ENCODE measurements at regions not wholly inside any gene's neighbourhood (a gene's known extent, or its start where the extent isn't known, plus 50 kb on each side); places are given as distances from the start of the nearest gene placed in this dataset.

- Histone ChIP-seq H3K36me3 (ENCODE audit: insufficient read depth) (no peaks in the 10 kb centered on the region), H3K27ac (ENCODE audit: low read depth) (no peak overlapping the region), H3K4me1 (ENCODE audit: insufficient read depth) (no peaks in the 10 kb centered on the region), H3K4me3 (ENCODE audit: low read depth, low read length) (no peak overlapping the region)
- DNase-seq (ENCODE audit: extremely low spot score): no peak
- WGBS: 71% methylated on average over 5 of the region's 5 CpGs
Measured at GRCh38 chrX:4909348-4909747, 1195.9 kb upstream of the PRKX start.

GRCh38 chrX:4905576-4905975 is 1192.1 kb upstream of the PRKX start:
- Histone ChIP-seq H3K27ac (ENCODE audit: low read depth) (no peak overlapping the region), H3K4me3 (ENCODE audit: low read depth, low read length) (no peak overlapping the region), H3K4me1 (ENCODE audit: insufficient read depth) (no peaks in the 10 kb centered on the region), H3K36me3 (ENCODE audit: insufficient read depth) (no peaks in the 10 kb centered on the region)
- DNase-seq (ENCODE audit: extremely low spot score): no peak
- 92% methylated on average over 6 of the region's 6 CpGs for WGBS

- no peak for DNase-seq (ENCODE audit: extremely low spot score)
- no peaks in the 10 kb centered on the region for H3K36me3 ChIP-seq (ENCODE audit: insufficient read depth)
- WGBS: 33% methylated on average over 2 of the region's 2 CpGs
- H3K27ac ChIP-seq (ENCODE audit: low read depth): no peak overlapping the region
- H3K4me3 ChIP-seq (ENCODE audit: low read depth, low read length): no peak overlapping the region
- H3K4me1 ChIP-seq (ENCODE audit: insufficient read depth): no peaks in the 10 kb centered on the region
Measured at GRCh38 chrX:4881277-4881676, 1167.8 kb upstream of the PRKX start.

GRCh38 chrX:4878640-4879039 is 1165.2 kb upstream of the PRKX start:
- Histone ChIP-seq H3K27ac (ENCODE audit: low read depth) (no peak overlapping the region), H3K4me3 (ENCODE audit: low read depth, low read length) (no peak overlapping the region), H3K36me3 (ENCODE audit: insufficient read depth) (no peaks in the 10 kb centered on the region), H3K4me1 (ENCODE audit: insufficient read depth) (no peaks in the 10 kb centered on the region)
- no peak for DNase-seq (ENCODE audit: extremely low spot score)
- 84% methylated on average over 3 of the region's 3 CpGs for WGBS

GRCh38 chrX:4876268-4876667 is 1162.8 kb upstream of the PRKX start:
- DNase-seq (ENCODE audit: extremely low spot score): no peak
- Histone ChIP-seq H3K4me3 (ENCODE audit: low read depth, low read length) (no peak overlapping the region), H3K27ac (ENCODE audit: low read depth) (no peak overlapping the region), H3K36me3 (ENCODE audit: insufficient read depth) (no peaks in the 10 kb centered on the region), H3K4me1 (ENCODE audit: insufficient read depth) (no peaks in the 10 kb centered on the region)
- WGBS: 91% methylated on average over 3 of the region's 3 CpGs

GRCh38 chrX:4851534-4851933 is 1138.1 kb upstream of the PRKX start:
- DNase-seq (ENCODE audit: extremely low spot score): no peak
- Histone ChIP-seq H3K27ac (ENCODE audit: low read depth) (no peak overlapping the region), H3K4me1 (ENCODE audit: insufficient read depth) (no peaks in the 10 kb centered on the region), H3K36me3 (ENCODE audit: insufficient read depth) (no peaks in the 10 kb centered on the region), H3K4me3 (ENCODE audit: low read depth, low read length) (no peak overlapping the region)
- 94% methylated on average over 2 of the region's 2 CpGs for WGBS

GRCh38 chrX:4850312-4850711 is 1136.9 kb upstream of the PRKX start:
- no peak overlapping the region for H3K4me3 ChIP-seq (ENCODE audit: low read depth, low read length)
- no peak for DNase-seq (ENCODE audit: extremely low spot score)
- 91% methylated on average over 4 of the region's 4 CpGs for WGBS
- H3K36me3 ChIP-seq (ENCODE audit: insufficient read depth): no peaks in the 10 kb centered on the region
- H3K4me1 ChIP-seq (ENCODE audit: insufficient read depth): no peaks in the 10 kb centered on the region
- no peak overlapping the region for H3K27ac ChIP-seq (ENCODE audit: low read depth)

GRCh38 chrX:4844376-4844775 is 1130.9 kb upstream of the PRKX start:
- no peak for DNase-seq (ENCODE audit: extremely low spot score)
- Histone ChIP-seq H3K4me1 (ENCODE audit: insufficient read depth) (no peaks in the 10 kb centered on the region), H3K36me3 (ENCODE audit: insufficient read depth) (no peaks in the 10 kb centered on the region), H3K27ac (ENCODE audit: low read depth) (no peak overlapping the region), H3K4me3 (ENCODE audit: low read depth, low read length) (no peak overlapping the region)
- WGBS: 55% methylated on average over 4 of the region's 4 CpGs

GRCh38 chrX:4841216-4841745 is 1127.8 kb upstream of the PRKX start:
- Histone ChIP-seq H3K36me3 (ENCODE audit: insufficient read depth) (no peaks in the 10 kb centered on the region), H3K4me3 (ENCODE audit: low read depth, low read length) (no peak overlapping the region), H3K27ac (ENCODE audit: low read depth) (no peak overlapping the region), H3K4me1 (ENCODE audit: insufficient read depth) (no peaks in the 10 kb centered on the region)
- no peak for DNase-seq (ENCODE audit: extremely low spot score)
- WGBS: 20% methylated on average over 2 of the region's 2 CpGs

GRCh38 chrX:4831574-4831973 is 1118.1 kb upstream of the PRKX start:
- WGBS: 41% methylated on average over 1 of the region's 1 CpG
- no peak overlapping the region for H3K27ac ChIP-seq (ENCODE audit: low read depth)

GRCh38 chrX:4830880-4831557 is 1117.6 kb upstream of the PRKX start:
- no peak overlapping the region for H3K4me3 ChIP-seq (ENCODE audit: low read depth, low read length)
- DNase-seq (ENCODE audit: extremely low spot score): no peak
- H3K4me1 ChIP-seq (ENCODE audit: insufficient read depth): no peaks in the 10 kb centered on the region
- no peak overlapping the region for H3K27ac ChIP-seq (ENCODE audit: low read depth)
- H3K36me3 ChIP-seq (ENCODE audit: insufficient read depth): no peaks in the 10 kb centered on the region
- WGBS: 73% methylated on average over 9 of the region's 9 CpGs

More at GRCh38 chrX:4831574-4831973, 1118.1 kb upstream of the PRKX start:
- Histone ChIP-seq H3K4me1 (ENCODE audit: insufficient read depth) (no peaks in the 10 kb centered on the region), H3K36me3 (ENCODE audit: insufficient read depth) (no peaks in the 10 kb centered on the region), H3K4me3 (ENCODE audit: low read depth, low read length) (no peak overlapping the region)
- no peak for DNase-seq (ENCODE audit: extremely low spot score)

- no peaks in the 10 kb centered on the region for H3K4me1 ChIP-seq (ENCODE audit: insufficient read depth)
- no peaks in the 10 kb centered on the region for H3K36me3 ChIP-seq (ENCODE audit: insufficient read depth)
- no peak overlapping the region for H3K27ac ChIP-seq (ENCODE audit: low read depth)
- H3K4me3 ChIP-seq (ENCODE audit: low read depth, low read length): no peak overlapping the region
- 63% methylated on average over 3 of the region's 3 CpGs for WGBS
- no peak for DNase-seq (ENCODE audit: extremely low spot score)
Measured at GRCh38 chrX:4825550-4825949, 1112.1 kb upstream of the PRKX start.

- 46% methylated on average over 4 of the region's 4 CpGs for WGBS
Measured at GRCh38 chrX:4809571-4809970, 1096.1 kb upstream of the PRKX start.

GRCh38 chrX:4805502-4805901 is 1092.1 kb upstream of the PRKX start:
- Histone ChIP-seq H3K36me3 (ENCODE audit: insufficient read depth) (no peaks in the 10 kb centered on the region), H3K4me1 (ENCODE audit: insufficient read depth) (no peaks in the 10 kb centered on the region), H3K4me3 (ENCODE audit: low read depth, low read length) (no peak overlapping the region), H3K27ac (ENCODE audit: low read depth) (no peak overlapping the region)
- DNase-seq (ENCODE audit: extremely low spot score): no peak
- 34% methylated on average over 4 of the region's 4 CpGs for WGBS

More at GRCh38 chrX:4809571-4809970, 1096.1 kb upstream of the PRKX start:
- no peak for DNase-seq (ENCODE audit: extremely low spot score)
- Histone ChIP-seq H3K4me1 (ENCODE audit: insufficient read depth) (no peaks in the 10 kb centered on the region), H3K36me3 (ENCODE audit: insufficient read depth) (no peaks in the 10 kb centered on the region), H3K27ac (ENCODE audit: low read depth) (no peak overlapping the region), H3K4me3 (ENCODE audit: low read depth, low read length) (no peak overlapping the region)
